GM06990 (cell line): ENCODE measurements at regions not wholly inside any gene's neighbourhood (a gene's known extent, or its start where the extent isn't known, plus 50 kb on each side); places are given as distances from the start of the nearest gene placed in this dataset.

ENCODE experiments used
- DNase-seq: peaks from one replicate; pipeline ENCODE4 v3.0.0-alpha.2; 2011; ENCODE audit not compliant: insufficient read length; ENCODE audit errors: extremely low read depth
- H3K27me3 ChIP-seq: replicated peaks from 2 replicates; pipeline ENCODE4 v1.6.0; 2011; ENCODE audit warnings: low read length; ENCODE audit not compliant: control insufficient read depth, insufficient read depth
- H3K36me3 ChIP-seq: 2 replicates; pipeline ENCODE4 v1.5.1; 2011; ENCODE audit warnings: low read length; ENCODE audit not compliant: control insufficient read depth, insufficient read depth
- H3K4me3 ChIP-seq: replicated peaks from 2 replicates; pipeline ENCODE4 v1.5.1; 2011; ENCODE audit warnings: low read depth, mild to moderate bottlenecking, control low read depth, low read length
- TF ChIP-seq, protein P1 (sequence below): IDR thresholded peaks from 2 replicates; pipeline ENCODE4 v1.5.1; 2011; ENCODE audit warnings: low read length, control low read depth, mild to moderate bottlenecking, inconsistent platforms; ENCODE audit not compliant: insufficient read depth, poor library complexity, severe bottlenecking

DNA sequence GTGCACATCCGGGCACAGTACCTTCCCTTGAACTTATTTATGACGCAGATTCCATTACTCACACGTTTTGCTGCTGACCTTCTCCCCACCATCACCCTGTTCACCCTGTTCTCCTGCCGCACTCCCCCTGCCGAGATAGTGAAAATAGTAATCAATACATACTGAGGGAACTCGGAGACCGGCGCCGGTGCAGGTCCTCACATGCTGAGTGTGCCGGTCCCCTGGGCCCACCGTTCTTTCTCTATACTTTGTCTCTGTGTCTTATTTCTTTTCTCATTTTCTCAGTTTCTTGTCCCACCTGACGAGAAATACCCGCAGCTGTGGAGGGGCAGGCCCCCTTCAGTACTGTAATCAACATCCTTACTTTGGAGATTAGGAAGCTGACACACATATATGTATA is 1337.1 kb upstream of the PABPC4L start:
- no peak for DNase-seq
- H3K4me3 ChIP-seq = no peak overlapping the region
- TF ChIP-seq, protein P1, sequence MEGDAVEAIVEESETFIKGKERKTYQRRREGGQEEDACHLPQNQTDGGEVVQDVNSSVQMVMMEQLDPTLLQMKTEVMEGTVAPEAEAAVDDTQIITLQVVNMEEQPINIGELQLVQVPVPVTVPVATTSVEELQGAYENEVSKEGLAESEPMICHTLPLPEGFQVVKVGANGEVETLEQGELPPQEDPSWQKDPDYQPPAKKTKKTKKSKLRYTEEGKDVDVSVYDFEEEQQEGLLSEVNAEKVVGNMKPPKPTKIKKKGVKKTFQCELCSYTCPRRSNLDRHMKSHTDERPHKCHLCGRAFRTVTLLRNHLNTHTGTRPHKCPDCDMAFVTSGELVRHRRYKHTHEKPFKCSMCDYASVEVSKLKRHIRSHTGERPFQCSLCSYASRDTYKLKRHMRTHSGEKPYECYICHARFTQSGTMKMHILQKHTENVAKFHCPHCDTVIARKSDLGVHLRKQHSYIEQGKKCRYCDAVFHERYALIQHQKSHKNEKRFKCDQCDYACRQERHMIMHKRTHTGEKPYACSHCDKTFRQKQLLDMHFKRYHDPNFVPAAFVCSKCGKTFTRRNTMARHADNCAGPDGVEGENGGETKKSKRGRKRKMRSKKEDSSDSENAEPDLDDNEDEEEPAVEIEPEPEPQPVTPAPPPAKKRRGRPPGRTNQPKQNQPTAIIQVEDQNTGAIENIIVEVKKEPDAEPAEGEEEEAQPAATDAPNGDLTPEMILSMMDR = no peak
- no peaks in the 10 kb centered on the region for H3K36me3 ChIP-seq
- no peaks in the 10 kb centered on the region for H3K27me3 ChIP-seq

DNA sequence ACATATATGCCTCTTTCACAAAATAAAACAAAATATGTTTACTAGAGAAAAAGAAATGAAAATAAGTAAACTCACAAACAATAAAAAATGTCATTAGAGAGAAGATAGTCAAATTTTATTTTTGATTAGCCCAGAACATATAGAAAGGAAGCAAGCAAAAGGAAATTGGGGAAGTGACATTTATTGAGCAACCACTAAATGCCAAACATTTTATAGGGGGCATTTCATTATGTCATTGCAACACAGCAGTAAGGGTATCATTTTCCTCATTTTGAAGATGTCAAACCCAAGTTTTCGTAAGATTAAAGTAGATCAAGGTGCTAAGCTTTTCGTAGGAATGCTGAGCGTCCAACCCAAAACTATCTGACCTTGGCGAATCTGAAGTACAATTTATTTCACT is 1331.5 kb upstream of the PABPC4L start:
- TF ChIP-seq, protein P1 = no peak
- no peaks in the 10 kb centered on the region for H3K36me3 ChIP-seq
- no peak for DNase-seq

DNA sequence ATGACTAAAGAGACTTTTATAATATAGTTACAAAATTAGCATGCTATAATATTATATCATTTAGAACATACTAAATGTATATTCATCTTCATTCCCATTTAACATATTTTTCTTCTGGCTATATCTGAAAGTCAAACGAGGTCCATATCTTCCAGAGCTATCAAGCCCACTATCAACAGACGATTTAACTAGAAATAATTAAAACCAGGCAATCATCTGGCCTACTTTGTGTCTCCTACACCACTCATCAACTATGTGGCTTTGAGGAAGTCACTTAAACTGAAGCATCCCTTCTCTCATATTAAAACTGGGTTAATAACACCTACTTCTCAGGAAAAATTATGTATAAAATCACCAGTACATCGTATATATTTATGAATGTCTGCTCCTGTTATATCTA is 1330.5 kb upstream of the PABPC4L start:
- DNase-seq = no peak
- no peaks in the 10 kb centered on the region for H3K36me3 ChIP-seq
- no peak overlapping the region for H3K4me3 ChIP-seq
- TF ChIP-seq, protein P1 = no peak
- H3K27me3 ChIP-seq = no peaks in the 10 kb centered on the region

More for the DNA sequence above, 1331.5 kb upstream of the PABPC4L start:
- Histone ChIP-seq H3K27me3 (no peaks in the 10 kb centered on the region), H3K4me3 (no peak overlapping the region)

DNA sequence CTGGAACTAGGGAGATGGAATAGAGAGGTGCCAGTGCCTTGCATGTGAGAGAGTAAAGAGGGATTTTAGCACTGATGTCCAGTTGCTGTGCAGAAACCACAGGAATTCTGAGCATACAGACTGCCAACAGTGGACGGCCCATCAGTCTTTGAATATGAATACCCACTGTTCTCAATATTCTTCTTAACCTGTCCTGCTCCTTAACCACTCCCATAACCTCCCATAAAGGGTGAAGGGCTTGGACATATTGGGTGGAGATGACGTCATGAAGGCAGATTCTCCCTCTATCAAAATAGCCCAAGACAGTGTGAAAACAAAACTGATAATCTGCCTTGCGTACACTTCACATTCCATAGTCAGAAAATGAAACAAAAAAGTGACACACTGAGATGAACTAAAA is 1313.7 kb upstream of the PABPC4L start:
- TF ChIP-seq, protein P1 = no peak
- Histone ChIP-seq H3K27me3 (no peaks in the 10 kb centered on the region), H3K4me3 (no peak overlapping the region), H3K36me3 (no peaks in the 10 kb centered on the region)
- no peak for DNase-seq

DNA sequence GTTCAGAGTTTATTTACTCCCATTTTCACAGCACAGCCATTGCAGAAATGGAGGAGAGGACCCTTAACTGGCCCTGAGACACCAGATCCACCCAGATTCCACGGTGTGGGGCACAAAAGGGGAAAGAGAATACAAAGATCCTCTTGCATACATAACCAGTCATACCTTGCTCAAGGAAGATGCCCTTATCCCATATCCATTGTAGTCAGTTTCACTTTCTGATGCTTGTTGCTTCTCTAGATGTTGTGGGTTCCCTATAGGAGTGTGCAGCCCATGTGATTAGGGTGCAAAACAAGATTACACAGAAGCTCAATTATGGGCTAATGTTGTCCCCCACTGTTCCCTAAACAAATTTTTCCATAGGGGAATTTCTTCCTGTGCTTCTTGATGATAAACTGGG is 1309.0 kb upstream of the PABPC4L start:
- H3K27me3 ChIP-seq = no peaks in the 10 kb centered on the region
- no peak for DNase-seq
- H3K36me3 ChIP-seq = no peaks in the 10 kb centered on the region
- H3K4me3 ChIP-seq = no peak overlapping the region
- TF ChIP-seq, protein P1 = no peak

DNA sequence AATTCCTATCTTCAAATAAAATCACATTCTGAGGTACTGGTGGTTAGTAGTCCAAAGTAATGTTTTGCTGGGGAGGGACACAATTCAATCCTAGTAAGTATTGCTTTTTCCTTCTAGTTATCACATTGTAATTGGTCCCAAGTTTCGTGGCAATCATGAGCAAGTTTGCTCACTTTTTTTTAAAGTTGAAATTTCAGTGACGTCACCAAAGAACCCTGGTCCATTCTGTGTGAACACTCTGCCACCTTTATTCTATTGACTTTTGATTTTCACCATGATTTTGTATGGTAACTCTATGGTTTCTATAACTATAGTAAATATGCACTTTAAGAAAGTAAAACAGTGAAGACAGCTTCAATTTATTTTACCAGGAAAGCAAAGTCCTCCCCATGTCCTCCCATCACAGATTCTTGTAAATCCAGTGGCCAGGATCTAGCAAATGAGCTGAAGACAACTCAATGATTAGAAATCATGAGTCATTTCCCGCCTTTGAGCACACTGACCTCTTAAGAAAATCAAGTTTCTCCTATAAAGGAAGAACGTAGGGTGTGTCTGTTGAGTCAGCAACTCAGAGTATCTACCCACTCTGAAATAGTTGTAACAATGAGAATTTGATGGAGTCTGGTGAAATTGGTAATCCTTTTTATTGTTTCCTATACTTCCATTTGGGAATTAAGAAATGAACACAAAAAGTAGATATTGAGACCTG is 1306.6 kb upstream of the PABPC4L start:
- TF ChIP-seq, protein P1 = no peak
- Histone ChIP-seq H3K4me3 (no peak overlapping the region), H3K27me3 (no peaks in the 10 kb centered on the region), H3K36me3 (no peaks in the 10 kb centered on the region)
- no peak for DNase-seq
